Choroid plexus epithelial cell (primary cell): ENCODE measurements at regions not wholly inside any gene's neighbourhood (a gene's known extent, or its start where the extent isn't known, plus 50 kb on each side); places are given as distances from the start of the nearest gene placed in this dataset.

Experiments used
- DNase-seq: peaks from one replicate; pipeline ENCODE4 v3.0.0-alpha.2; 2010; ENCODE audit warnings: low read depth
- H3K4me3 ChIP-seq: 2 replicates; pipeline ENCODE4 v1.5.1; 2011; ENCODE audit warnings: low read depth, mild to moderate bottlenecking, control low read depth, low read length, moderate library complexity
- CTCF ChIP-seq: conservative IDR thresholded peaks from 2 replicates; pipeline ENCODE4 v1.5.1; 2011; ENCODE audit warnings: low read depth, mild to moderate bottlenecking, control low read depth, inconsistent platforms, low read length, moderate library complexity

DNA sequence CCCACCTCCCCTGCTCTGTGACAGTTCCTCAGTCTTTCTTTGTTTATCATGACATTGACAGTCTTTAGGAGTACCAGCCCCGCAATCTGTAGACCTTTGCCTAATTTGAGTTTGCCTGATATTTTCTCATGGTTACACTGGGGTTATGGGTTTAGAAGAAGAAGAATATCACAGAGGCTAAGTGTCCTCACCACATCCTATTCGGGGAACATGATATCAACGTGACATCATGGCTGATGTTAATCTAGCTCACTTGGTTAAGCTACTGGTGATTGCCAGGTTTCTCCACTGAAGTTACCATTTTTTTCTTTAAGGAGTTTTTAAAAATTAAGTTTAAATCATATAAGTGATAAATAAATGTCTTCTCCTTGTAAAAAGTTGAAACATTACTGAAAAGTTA is 127.5 kb downstream of the CEP57L1 start:
- no peak overlapping the region for H3K4me3 ChIP-seq
- DNase-seq = no peak
- TF ChIP-seq CTCF = no peak

GRCh38 chr6:109221543-109222195 is 126.4 kb downstream of the CEP57L1 start:
- no peak overlapping the region for H3K4me3 ChIP-seq
- TF ChIP-seq CTCF = no peak
- no peak for DNase-seq
